ENCODE measurements at regions not wholly inside any gene's neighbourhood (a gene's known extent, or its start where the extent isn't known, plus 50 kb on each side); places are given as distances from the start of the nearest gene placed in this dataset.

DNA sequence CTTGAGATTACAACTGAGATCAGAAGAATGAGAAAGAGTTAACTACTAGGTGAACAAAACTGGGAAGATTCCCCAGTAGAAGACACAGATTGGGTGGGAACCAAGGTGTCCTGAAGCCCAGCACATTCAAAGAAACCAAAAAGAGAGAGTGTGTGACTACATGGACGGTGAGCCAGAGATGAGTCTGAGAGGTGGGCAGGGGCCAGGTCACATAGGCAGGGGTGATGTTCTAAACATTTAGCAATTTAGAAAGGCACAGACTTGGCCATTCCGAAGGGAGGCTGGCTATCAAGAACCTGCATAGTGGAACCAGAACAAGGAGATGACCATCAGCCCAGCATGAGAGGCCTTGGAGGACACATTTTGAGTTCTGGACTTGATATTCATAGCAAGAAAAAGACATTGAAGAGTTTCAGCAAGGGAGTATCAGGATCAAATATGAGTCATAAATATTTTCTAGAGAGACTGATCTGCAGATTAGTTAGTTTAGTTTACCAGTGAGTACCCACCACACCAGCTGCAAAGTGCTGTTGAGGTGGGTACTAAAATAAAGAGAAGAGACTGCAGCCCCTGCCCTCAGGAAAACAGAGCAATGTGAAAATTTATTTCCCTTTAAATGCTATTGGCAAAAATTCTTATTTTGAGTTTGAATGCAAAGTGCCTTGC, 340.5 kb upstream of the PRDM1 start:
- peaks cover 0 to 15% (median 0%) of the 10 kb centered on the region in 5 donors for H3K4me1 ChIP-seq (ENCODE audit: control insufficient read depth in 5 of 5, insufficient read depth in 5 of 5, low read length in 5 of 5)
- WGBS, 2 donors = 95 to 98% methylated on average over 2 of the region's 2 CpGs
- TF ChIP-seq, protein P1, sequence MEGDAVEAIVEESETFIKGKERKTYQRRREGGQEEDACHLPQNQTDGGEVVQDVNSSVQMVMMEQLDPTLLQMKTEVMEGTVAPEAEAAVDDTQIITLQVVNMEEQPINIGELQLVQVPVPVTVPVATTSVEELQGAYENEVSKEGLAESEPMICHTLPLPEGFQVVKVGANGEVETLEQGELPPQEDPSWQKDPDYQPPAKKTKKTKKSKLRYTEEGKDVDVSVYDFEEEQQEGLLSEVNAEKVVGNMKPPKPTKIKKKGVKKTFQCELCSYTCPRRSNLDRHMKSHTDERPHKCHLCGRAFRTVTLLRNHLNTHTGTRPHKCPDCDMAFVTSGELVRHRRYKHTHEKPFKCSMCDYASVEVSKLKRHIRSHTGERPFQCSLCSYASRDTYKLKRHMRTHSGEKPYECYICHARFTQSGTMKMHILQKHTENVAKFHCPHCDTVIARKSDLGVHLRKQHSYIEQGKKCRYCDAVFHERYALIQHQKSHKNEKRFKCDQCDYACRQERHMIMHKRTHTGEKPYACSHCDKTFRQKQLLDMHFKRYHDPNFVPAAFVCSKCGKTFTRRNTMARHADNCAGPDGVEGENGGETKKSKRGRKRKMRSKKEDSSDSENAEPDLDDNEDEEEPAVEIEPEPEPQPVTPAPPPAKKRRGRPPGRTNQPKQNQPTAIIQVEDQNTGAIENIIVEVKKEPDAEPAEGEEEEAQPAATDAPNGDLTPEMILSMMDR (IDR thresholded peaks at IDR 0.05; ENCODE audit: control extremely low read depth, extremely low read depth) = no peak
- no peak overlapping the region for H3K27ac ChIP-seq (ENCODE audit: low read depth in 1 of 2, low read length in 1 of 2)
- H3K27me3 ChIP-seq (ENCODE audit: control insufficient read depth in 3 of 3, insufficient read depth in 3 of 3, low read length in 2 of 3) = no peaks in the 10 kb centered on the region
- DNase-seq (no peak), ATAC-seq (ENCODE audit: insufficient read depth, low FRiP score) (no peak)
- H3K36me3 ChIP-seq (ENCODE audit: control insufficient read depth in 4 of 4, insufficient read depth in 4 of 4, low read length in 4 of 4) = no peaks in the 10 kb centered on the region
- peaks cover 0 to 2% (median 0%) of the 10 kb centered on the region in 4 donors for H3K9me3 ChIP-seq (ENCODE audit: control insufficient read depth in 4 of 4, insufficient read depth in 3 of 4, low read length in 3 of 4)
- no peak overlapping the region for H3K9ac ChIP-seq (ENCODE audit: insufficient read depth in 1 of 2, low read length in 2 of 2)
- H3K4me3 ChIP-seq = no peak overlapping the region

DNA sequence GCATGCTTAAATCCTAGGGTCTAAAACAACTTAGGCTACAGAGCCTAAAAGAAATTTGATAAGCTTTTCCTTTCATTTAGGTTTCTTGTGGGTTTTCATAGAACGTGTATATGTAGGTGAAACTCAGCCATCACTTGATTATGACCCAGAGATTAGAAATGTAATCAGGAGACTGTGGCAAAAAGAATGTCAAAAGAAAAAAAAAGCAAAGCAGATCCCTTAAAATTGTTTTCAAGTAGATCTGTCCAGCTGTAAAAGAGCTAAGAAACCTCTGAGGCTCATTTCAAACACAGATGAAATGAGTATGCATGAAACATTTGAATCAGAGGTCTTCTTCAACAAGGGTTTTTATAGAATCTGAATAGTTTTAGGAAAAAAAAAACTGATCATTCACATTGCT, 341.3 kb upstream of the PRDM1 start:
- Histone ChIP-seq H3K4me3 (no peak overlapping the region), H3K4me1 (ENCODE audit: control insufficient read depth in 5 of 5, insufficient read depth in 5 of 5, low read length in 5 of 5) (peaks cover 0 to 15% (median 0%) of the 10 kb centered on the region in 5 donors), H3K27ac (ENCODE audit: low read depth in 1 of 2, low read length in 1 of 2) (no peak overlapping the region), H3K9me3 (ENCODE audit: control insufficient read depth in 4 of 4, insufficient read depth in 3 of 4, low read length in 3 of 4) (no peaks in the 10 kb centered on the region), H3K9ac (ENCODE audit: insufficient read depth in 1 of 2, low read length in 2 of 2) (no peak overlapping the region), H3K27me3 (ENCODE audit: control insufficient read depth in 3 of 3, insufficient read depth in 3 of 3, low read length in 2 of 3) (no peaks in the 10 kb centered on the region), H3K36me3 (ENCODE audit: control insufficient read depth in 4 of 4, insufficient read depth in 4 of 4, low read length in 4 of 4) (no peaks in the 10 kb centered on the region)
- no peak for DNase-seq
- TF ChIP-seq, protein P1 (IDR thresholded peaks at IDR 0.05; ENCODE audit: control extremely low read depth, extremely low read depth) = no peak
- no peak for ATAC-seq (ENCODE audit: insufficient read depth, low FRiP score)
- WGBS, 2 donors = 82 to 87% methylated on average over 1 of the region's 1 CpG

DNA sequence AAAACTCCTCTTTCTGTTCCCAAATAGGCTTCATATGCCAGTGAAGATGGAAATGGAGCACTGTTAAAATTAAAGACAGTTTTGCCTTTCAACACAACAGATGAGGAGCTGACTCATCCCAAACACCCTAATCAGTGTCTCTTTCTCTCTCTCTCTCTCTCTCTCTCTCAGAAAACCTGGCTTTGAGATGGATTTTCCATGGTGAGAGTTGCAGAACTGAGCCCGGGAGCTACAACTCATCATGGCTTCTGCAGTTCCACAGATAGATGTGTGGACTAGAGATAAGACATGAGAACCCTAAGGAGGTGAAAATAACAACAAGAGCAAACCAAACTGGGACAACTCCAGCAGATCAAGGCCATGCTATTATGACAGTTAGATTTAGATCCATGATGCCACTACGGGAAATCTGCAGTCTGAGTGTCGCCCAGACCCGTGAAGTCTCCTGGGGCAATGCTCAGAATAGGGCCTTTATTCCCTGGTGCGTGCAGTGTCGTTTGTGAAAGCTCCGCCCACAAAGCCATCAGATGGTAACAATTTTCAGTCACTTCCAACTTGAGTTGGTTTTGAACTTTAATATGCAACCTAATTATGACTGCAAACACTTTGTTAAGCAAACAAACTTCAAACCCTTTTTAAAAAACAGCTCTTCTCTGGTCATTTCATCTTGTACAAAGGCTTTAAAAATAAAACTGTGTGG, 338.2 kb upstream of the PREP start:
- Histone ChIP-seq H3K9me3 (ENCODE audit: control insufficient read depth in 4 of 4, insufficient read depth in 3 of 4, low read length in 3 of 4) (no peaks in the 10 kb centered on the region), H3K27me3 (ENCODE audit: control insufficient read depth in 3 of 3, insufficient read depth in 3 of 3, low read length in 2 of 3) (no peaks in the 10 kb centered on the region), H3K4me1 (ENCODE audit: control insufficient read depth in 5 of 5, insufficient read depth in 5 of 5, low read length in 5 of 5) (peaks cover 0 to 15% (median 0%) of the 10 kb centered on the region in 5 donors), H3K9ac (ENCODE audit: insufficient read depth in 1 of 2, low read length in 2 of 2) (no peak overlapping the region), H3K4me3 (no peak overlapping the region), H3K27ac (ENCODE audit: low read depth in 1 of 2, low read length in 1 of 2) (no peak overlapping the region), H3K36me3 (ENCODE audit: control insufficient read depth in 4 of 4, insufficient read depth in 4 of 4, low read length in 4 of 4) (no peaks in the 10 kb centered on the region)
- WGBS, 2 donors = 78 to 79% methylated on average over 7 of the region's 7 CpGs
- DNase-seq = peak in 2 of 3 donors; percentile 69 to 86
- TF ChIP-seq, protein P1 (IDR thresholded peaks at IDR 0.05; ENCODE audit: control extremely low read depth, extremely low read depth) = no peak
- ATAC-seq (ENCODE audit: insufficient read depth, low FRiP score) = no peak
